ENCODE measurements at regions not wholly inside any gene's neighbourhood (a gene's known extent, or its start where the extent isn't known, plus 50 kb on each side); places are given as distances from the start of the nearest gene placed in this dataset.
"Not testable (repeated sequence)": the region's sequence is repeated elsewhere in the genome, so short reads cannot be mapped to it uniquely, and the experiment has no call there.

DNA sequence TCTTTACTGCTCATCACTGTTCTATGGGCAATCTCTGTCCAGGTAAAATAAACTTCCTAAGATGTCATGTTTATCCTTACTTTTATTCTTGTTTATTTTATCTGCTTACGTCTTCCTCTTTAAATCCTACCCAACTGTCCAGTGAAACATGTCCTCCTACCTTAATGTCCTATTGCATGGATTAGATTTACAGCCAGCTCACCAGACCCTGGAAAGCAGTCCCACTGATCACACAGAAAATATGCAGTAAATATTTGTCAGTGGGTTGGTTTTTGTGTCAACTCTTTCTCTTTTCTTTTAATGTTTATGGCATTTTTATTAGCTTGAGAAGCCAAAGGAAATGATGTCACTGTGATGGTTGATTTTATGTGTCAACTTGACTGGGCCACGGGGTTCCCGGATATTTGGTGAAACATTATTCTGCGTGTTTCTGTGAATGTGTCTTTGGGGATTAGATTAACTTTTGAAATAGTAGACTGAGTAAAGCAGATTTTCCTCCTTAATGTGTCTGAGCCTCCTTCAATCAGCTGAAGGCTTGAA is 258.3 kb downstream of the SRGAP2C start:
- ATAC-seq (no peak), DNase-seq (no peak)

DNA sequence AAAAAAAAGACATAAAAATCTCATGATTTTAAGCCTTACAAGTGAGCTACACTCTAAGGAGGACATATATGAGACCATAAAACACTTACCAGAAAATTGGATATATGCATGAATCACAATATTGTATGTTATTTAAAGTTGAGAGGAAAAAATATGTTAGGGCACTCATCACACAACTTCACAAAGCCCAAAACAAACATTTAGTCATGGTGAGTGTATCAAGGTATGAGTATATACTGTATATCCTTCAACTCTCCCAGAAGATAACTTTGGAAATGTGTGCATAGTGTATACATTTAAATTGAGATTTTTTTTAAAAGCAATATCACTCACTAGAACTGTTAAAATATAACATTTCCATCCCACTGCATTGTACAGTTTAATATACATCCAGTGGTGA is 259.3 kb downstream of the SRGAP2C start:
- ATAC-seq: no peak
- no peak for DNase-seq

DNA sequence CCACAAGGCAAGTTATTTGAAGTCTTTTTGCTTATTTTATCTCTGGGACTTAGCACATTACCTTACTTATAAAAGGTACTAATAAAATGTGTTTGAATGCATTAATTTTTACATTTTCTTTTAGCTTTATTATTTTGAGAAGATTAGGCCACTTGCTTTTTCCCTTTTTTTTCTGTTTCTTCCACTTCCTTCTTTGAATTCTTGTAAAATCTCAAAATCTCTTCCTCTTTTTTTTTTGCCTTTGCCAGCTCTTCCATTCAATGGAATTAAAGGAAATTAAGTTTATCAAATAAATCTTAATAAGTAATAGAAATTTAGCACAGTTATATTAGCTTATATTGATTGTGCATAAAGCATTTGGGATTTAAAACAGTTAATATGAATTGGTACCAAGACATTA is 260.9 kb downstream of the SRGAP2C start:
- ATAC-seq: no peak

DNA sequence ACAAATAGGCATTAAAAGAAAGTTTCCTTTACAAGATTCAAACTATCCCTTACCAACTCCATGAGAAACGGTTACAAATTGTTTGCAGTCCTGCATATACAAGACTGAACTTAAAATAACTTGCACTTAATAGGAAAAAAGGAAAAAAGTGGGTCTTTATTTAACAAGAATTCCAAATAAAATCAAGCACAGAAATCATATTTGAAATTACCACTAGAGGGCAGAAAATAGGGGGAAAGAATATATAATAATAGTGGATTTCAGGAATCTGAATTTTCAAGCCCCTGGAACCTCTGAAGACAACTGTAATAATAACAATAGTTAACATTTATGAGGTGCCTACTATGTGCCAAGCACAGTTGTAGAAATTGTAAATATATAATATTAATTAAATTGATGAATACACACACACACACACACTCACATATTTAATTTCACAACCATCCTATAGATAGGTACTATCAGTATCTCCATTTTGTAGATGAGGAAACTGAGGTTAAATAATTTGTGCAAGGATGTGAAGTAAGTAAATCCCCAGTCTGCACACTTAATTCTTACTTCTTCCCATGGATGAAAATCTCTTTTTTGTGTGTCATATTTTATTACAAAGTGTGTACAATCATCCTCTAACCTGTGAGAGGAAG is 262.6 kb downstream of the SRGAP2C start:
- not testable (repeated sequence) for DNase-seq, ATAC-seq

More for the DNA sequence above, 260.9 kb downstream of the SRGAP2C start:
- DNase-seq: no peak

DNA sequence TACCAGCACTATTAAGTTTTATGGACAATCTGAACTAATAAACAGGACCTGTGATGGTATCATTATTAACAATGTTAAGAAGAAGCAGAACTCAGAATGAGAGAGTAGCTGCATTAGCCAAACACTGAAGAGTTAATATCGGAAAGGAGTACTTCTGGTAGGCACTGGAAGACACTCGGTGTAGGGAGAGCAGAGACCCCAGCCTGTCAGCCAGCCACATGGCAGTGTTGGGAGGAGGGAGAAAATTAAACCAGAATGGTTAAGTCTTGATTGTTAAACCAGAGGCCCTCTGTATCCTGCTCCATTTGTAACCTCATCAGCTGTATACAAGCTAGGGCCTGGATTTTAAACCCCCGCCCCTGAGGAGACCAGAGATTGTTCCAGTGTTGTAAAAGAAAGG is 263.3 kb downstream of the SRGAP2C start:
- not testable (repeated sequence) for DNase-seq, ATAC-seq

DNA sequence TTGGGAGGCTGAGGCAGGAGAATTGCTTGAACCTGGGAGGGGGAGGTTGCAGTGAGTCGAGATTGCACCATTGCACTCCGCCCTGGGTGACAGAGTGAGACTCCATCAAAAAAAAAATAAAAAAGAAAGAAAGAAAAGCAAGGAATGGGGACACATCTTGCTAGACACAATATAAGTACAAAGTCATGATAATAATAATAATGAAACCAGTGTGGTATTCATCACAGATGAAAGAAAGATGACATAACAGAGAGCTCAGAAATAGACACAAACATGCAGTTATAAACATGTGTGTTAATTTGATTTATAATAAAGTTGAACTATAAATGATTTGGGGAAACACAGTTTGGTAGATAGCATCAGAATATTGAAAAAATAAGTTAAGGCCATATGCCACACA is 264.1 kb downstream of the SRGAP2C start:
- ATAC-seq (no peak), DNase-seq (no peak)

DNA sequence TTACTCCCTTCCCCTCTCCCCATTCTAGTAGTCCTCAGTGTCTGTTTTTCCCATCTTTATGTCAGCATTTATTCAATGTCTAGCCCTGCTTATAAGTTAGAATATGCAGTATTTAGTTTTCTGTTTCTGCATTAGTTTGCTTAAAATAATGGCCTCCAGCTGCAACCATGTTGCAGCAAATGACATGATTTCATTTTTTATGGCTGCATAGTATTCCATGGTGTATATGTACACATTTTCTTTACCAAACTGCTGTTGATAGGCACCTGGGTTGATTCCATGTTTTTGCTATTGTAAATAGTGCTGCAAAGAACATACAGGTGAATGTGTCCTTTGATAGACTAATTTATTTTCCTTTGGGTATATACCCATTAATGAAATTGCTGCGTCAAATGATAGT is 267.7 kb downstream of the SRGAP2C start:
- ATAC-seq (no peak), DNase-seq (no peak)

DNA sequence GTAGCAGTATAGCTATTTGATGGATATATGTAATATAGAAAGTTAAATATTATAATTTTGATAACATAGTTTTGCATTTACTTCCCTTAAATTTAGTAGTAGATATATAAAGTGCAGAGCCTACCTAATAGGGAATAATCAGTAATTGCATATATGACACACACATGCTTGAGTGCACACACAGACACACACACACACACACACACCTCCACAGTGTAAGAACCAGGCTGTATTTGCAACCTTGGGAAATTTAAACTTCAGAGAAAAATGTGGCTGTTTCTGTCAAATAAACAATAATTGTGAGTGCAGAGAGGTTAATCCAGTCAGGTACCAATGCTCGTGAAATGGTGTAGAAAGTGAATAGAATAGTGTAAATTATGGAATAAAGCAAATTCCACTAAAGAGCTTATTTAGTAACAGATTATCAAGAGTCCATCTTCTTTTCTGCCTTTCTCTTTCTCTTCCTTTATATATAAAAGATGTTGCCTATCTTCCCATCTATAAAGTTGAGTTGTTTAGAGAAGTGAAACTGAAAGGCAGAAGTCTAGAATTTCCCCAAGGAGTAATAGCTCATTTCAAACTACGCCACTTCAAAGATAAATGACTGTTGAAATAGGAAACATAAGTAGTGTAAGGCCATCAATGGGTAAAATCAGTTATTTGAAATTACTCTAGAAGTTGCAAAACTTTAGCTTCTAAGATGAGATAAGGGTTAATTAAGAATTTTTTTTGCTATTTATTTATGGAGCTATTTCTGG is 273.7 kb downstream of the SRGAP2C start:
- ATAC-seq: peak; percentile 95

DNA sequence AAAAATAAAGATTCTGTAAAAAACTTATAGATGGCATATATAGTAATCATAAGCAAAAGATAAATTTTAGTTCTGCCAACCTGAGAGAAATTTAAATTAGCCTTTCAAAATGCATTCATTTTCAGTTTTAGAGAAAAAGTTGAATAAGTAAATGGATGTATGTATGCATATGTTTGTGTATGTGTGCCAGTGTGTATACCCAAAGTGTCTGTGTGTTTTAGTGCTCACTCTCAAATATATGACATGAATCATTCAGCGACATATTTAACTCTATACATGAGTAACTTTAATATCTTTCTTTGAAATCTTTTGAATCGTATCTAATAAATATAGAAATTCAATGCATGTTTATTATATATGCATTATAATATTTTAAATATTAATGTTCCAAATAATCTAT is 274.5 kb downstream of the SRGAP2C start:
- ATAC-seq (no peak), DNase-seq (no peak)

More for the DNA sequence above, 273.7 kb downstream of the SRGAP2C start:
- DNase-seq: no peak

DNA sequence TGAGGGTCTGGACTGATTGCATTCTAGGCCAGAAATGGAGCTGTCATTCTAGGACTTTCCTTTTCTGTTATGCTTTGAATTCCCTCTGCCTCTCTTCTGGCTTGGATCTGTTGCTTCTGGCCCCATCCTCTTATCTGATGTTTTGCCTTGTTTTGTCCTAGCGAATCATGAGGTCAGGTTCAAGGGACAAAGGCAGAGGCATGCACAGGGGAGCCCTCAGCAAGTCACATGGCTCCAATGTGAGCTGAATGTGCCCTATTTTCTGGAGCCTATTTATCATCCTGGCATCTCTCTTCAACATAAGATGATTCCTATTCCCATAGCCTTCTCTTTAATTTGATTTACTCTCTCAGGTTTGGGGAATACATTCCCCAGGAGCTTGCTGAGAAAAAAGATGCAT is 284.6 kb downstream of the SRGAP2C start:
- not testable (repeated sequence) for DNase-seq, ATAC-seq

DNA sequence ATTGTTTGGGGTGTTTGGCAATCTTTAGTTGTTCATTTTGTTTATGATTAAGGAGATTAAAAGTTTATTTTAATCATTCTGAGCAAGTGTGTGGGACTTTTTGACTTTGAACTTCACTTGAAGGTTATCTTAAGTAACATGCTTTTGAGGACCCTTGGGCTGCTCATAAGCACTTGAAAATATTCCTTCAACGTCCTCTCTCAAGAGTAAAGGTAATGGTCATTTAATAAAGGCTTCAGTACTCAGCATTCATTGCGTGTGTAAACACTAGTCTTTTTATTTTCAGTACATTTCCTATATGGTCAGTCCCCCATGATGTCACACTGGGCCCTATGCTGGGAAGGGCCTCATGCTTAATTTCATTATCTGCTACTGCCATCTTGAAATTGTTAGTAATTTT is 285.6 kb downstream of the SRGAP2C start:
- ATAC-seq, DNase-seq: not testable (repeated sequence)

DNA sequence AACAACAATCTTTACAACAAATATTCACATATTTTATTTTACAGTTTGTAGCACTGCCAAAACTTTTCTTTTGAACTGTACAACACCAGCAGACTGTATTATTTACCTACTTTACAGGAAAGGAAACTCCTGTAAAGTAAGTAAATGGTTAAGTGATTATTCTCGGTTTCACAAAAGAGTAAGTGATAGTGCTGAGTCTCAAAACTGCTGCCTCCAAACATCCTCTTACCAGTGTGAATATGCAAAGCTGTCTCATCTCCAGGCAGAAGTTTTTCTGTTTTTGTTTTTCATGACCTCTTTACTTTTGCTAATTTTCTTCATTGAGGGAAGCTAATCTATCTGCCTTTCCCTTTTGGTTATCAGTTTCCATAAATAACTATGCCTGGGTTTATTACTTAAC is 286.7 kb downstream of the SRGAP2C start:
- no peak for ATAC-seq
- no peak for DNase-seq

DNA sequence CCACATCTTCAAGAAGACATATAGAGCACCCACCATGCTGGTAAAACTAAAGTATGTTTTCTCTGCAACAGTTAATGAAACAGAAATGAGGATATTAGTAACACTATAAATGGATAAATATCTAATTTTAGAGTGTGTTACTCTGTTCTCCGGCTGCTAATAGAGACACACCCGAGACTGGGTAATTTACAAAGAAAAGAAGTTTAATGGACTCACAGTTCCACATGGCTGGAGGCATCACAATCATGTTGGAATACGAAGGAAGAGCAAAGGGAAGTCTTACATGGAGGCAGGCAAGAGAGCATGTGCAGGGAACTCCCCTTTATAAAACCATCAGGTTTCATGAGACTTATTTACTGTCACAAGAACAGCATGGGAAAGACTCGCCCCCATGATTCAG is 287.2 kb downstream of the SRGAP2C start:
- no peak for ATAC-seq
- no peak for DNase-seq

DNA sequence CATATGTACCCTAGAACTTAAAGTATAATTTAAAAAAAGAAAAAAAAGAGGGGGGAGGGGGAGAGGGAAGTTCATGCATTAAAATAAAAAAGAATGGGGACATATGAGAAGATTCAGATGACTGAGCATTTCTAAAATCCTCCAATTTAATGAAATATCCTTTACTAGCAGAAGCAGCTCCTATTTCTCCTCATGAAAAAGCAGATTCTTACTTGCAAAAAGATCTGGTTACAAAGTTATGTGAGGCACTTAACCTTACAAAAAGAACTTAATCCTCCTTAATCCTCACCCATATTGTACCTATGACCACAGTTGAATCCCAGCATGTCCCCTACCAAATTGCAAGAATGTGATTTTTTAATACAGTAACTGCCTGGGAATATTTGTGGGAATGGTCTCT is 298.5 kb downstream of the SRGAP2C start:
- DNase-seq (no peak), ATAC-seq (no peak)

DNA sequence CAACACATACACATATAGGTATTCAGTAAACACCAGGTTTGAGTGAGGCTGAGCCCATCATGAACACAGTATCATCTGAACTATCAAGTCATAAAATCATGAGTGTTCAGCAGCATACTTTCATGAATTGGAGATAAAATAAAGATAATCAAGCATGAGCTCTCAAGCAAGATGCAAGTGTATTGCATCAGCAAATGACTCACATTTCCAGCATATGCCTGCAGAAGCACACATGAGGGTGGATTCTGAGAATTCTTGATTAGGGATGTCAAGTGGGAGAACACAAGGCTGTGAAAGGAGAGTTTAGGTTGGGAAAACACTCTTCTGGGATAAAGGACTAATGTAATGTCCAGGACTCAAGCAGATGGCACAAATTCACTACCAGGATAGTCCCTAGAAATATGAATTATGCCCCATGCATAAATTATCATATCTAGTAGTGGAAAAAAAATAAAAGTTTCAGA is 299.2 kb downstream of the SRGAP2C start:
- ATAC-seq: peak; percentile 43
- DNase-seq: no peak

DNA sequence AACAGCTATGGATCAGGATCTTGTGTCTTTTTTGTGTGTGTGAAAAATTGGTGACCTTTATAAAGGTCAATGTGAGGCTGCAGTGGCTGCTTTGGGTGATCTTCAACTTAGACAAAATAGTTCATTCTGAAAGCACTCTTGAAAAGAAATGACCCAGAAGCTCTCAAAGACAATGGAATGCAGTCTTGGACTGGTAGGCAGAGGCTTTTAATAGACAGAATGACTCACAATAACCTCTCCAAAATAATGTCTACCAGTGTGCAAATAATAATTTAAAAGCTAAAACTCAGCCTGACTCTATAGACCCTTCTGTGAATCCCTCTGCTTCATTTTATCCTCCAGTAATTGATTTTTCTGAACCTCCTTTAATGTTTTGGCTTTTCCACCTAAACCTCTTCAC is 310.0 kb downstream of the SRGAP2C start:
- ATAC-seq, DNase-seq: not testable (repeated sequence)

DNA sequence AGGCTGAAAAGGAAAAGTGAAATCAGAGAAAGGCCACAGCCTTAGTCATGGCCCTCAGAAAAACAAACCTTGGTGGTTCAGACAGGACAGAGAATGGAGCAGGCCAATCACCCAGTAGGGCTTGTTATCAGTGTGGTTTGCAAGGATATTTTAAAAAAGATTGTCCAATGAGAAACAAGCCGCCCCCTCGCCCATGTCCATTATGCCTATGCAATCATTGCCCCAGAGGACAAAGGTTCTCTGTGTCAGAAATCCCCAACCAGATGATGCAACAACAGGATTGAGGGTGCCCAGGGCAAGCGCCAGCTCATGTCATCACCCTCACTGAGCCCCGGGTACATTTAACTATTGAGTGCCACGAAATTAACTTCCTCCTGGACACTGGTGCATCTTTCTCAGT is 326.7 kb downstream of the SRGAP2C start:
- ATAC-seq (peak; percentile 77), DNase-seq (peak; percentile 44)

DNA sequence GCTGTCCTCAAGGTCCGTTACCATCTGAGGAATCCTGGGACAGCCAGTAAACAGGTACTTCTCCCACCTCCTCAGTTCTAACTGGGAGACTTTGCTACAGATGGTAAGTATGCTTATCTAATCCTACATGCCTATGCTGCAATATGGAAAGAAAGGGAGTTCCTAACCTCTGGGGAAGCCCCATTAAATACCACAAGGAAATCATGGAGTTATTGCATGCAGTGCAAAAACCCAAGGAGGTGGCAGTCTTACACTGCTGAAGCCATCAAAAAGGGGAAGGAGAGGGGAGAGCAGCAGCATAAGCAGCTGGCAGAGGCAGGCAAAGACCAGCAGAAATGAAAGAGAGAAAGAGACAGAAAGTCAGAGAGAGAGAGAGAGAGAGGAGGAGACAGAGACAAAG is 327.1 kb downstream of the SRGAP2C start:
- DNase-seq, ATAC-seq: not testable (repeated sequence)

DNA sequence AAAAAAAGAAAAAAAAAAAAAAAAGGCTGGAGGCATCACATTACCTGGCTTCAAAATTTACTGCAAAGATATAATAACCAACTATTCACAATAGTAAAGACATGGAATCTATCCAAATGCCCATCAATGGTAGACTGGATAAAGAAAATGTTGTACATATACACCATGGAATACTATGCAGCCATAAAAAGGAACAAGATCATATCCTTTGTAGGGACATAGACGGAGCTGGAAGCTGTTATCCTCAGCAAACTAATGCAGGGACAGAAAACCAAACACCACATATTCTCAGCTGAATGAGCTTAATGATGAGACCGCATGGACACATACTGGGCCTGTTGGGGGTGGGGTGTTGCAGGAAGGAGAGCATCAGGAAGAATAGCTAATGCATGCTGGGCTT is 330.5 kb downstream of the SRGAP2C start:
- DNase-seq (no peak), ATAC-seq (no peak)

DNA sequence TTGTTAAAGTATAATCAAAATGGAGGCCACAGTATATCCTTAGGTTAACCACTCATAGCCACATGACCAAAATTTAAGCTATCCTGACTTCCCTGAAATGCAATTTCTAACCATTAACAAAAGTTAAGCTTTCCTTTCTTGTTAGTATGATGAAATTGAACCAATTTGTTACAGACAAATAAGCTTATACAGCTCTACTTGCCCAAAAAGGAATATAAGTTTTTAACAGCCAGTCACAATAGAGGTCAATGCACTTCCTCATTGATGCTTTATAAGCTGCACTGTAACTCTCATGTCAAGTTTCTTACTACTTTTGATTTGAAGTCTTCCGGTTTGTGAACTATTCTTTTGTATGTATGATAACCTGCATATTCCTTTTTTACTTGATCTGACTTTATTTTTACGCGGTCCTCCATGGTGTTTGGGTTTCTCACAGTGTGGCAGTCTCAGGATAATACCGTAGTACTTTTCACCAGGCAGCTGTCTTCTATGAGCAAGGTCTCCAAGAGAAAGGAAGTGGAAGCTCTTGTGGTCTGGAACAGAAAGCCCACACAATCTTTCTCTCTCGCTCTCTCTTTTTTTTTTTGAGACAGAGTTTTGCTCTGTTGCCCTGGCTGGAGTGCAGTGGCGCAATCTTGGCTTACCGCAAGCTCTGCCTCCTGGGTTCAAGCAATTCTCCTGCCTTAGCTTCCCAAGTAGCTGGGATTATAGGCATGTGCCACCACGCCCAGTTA is 331.6 kb downstream of the SRGAP2C start:
- DNase-seq (peak; percentile 36), ATAC-seq (peak; percentile 49)

DNA sequence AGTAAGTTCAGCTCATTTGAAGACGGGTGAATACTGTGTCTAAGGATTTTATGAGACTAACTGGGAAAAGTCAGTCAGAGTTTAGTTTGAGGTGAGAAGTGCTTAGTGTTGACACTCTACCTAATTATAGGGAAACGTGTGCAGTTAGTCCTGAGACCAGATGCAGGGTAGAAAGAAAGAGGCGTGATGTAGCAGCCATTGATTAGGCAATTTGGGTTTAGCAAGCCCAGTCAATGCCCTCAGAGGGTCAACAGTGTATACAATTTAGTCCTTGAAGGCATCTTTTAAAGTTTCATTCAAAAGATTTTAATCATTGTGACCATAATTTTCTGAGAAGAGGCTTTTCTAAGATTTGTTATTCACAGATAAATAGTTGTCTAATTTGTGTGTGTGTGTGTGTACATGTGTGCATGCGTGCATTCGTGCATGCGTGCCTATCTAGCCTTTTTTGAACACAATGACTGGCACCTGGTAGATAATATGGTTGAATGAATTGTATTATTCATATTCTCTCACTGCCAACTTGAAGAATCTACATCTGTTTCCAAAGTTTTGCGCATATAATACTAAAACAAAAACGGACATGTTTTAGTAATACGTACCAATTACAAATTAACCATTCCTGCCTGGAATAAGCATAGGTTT is 332.9 kb downstream of the SRGAP2C start:
- no peak for DNase-seq
- no peak for ATAC-seq

DNA sequence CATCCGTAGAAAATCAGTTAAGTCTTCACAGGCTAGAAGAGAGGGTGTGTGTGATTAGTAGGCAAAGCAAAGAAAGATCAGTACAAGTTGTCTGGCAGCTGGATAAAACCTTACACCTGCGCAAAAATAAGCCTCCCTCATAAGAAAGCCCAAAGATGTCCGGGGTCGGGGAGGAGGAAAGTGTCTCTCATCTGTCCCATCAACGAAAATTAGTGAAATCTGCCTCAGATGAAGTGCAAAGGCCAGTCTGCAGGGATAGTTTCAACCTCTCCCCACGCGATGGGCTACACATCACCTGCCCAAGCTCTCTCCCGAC is 333.9 kb downstream of the SRGAP2C start:
- ATAC-seq: no peak
- DNase-seq: no peak
